Upper lobe of left lung (tissue), 4 donors: ENCODE measurements at regions not wholly inside any gene's neighbourhood (a gene's known extent, or its start where the extent isn't known, plus 50 kb on each side); places are given as distances from the start of the nearest gene placed in this dataset.

ENCODE experiments used
- CTCF ChIP-seq, 6 experiments: fragments of 450-650 bp in 4 of 6; fragments of 200-600 bp in 2 of 6; sonication (generic) in 2 of 6; IDR thresholded peaks; one replicate each; pipeline ENCODE4 v1.5.1; 2016 to 2019; ENCODE audit warnings: antibody characterized with exemption in 6 of 6
- POLR2AphosphoS5 ChIP-seq, 2 donors: sonication (generic); formaldehyde crosslinking; IDR thresholded peaks; one replicate each; pipeline ENCODE4 v1.5.1; 2017; ENCODE audit warnings: antibody characterized with exemption in 2 of 2

GRCh38 chr9:18022642-18023041, 443.8 kb downstream of the SH3GL2 start:
- TF ChIP-seq CTCF (IDR thresholded peaks at IDR 0.05) (no peak), POLR2AphosphoS5 (IDR thresholded peaks at IDR 0.05) (no peak)
